ENCODE measurements at regions not wholly inside any gene's neighbourhood (a gene's known extent, or its start where the extent isn't known, plus 50 kb on each side); places are given as distances from the start of the nearest gene placed in this dataset.
"Not testable (repeated sequence)": the region's sequence is repeated elsewhere in the genome, so short reads cannot be mapped to it uniquely, and the experiment has no call there.

GRCh38 chr16:82280867-82281266 is 110.8 kb upstream of the MPHOSPH6 start (continued):
- TF ChIP-seq PAX8 (CRISPR knock-in tag; IDR thresholded peaks at IDR 0.05; ENCODE audit: borderline replicate concordance) (no peak), GATA4 (IDR thresholded peaks at IDR 0.05; ENCODE audit: borderline replicate concordance, low read depth) (no peak), ZNF281 (CRISPR knock-in tag; IDR thresholded peaks at IDR 0.05; ENCODE audit: borderline replicate concordance) (no peak), KLF16 (CRISPR knock-in tag; IDR thresholded peaks at IDR 0.05) (no peak), ZNF629 (CRISPR knock-in tag; conservative IDR thresholded peaks at IDR 0.05) (no peak), MAZ (IDR thresholded peaks at IDR 0.05; ENCODE audit: borderline replicate concordance, low read depth, low read length) (no peak), MAZ (CRISPR knock-in tag; IDR thresholded peaks at IDR 0.05; ENCODE audit: low read depth) (no peak)

- POLR2A ChIA-PET; ATAC-seq; FAIRE-seq; H3K9ac ChIP-seq (ENCODE audit: insufficient read depth, low read depth, low read length); H3K79me2 ChIP-seq (ENCODE audit: insufficient read depth, low read length); DNase-seq (ENCODE audit: low spot score); H3K4me1 ChIP-seq (ENCODE audit: insufficient read depth, low read length); H3K9me3 ChIP-seq (ENCODE audit: low read length); H3K27ac ChIP-seq (ENCODE audit: extremely low read length, insufficient read depth, low read length); in situ Hi-C loops (cut with HindIII; ENCODE audit: extremely low pct_ligation_motif_present, low pct_unique_long_range_greater_than_20kb); H2AFZ ChIP-seq (ENCODE audit: low read length); CTCF ChIA-PET (ENCODE audit: low intra/inter-chr PET ratio, low total read pairs); H3K4me3 ChIP-seq (replicated peaks in 1 of 3; ENCODE audit: insufficient read depth in 1 of 3, low read depth in 2 of 3, low read length in 3 of 3); H3K4me2 ChIP-seq (ENCODE audit: low read depth, low read length); H4K20me1 ChIP-seq (ENCODE audit: insufficient read depth, low read length); H3K36me3 ChIP-seq (replicated peaks in 1 of 2; ENCODE audit: control insufficient read depth in 1 of 2, insufficient read depth in 2 of 2, low read length in 2 of 2); H3K27me3 ChIP-seq (ENCODE audit: control insufficient read depth in 1 of 2, insufficient read depth in 2 of 2, low read length in 2 of 2); intact Hi-C loops (cut with micrococcal nuclease; ENCODE audit: unreplicated experiment); BruUV-seq (replicated peaks): not testable (repeated sequence)
- 0% methylated on average over 3 of the region's 3 CpGs for WGBS (ENCODE audit: low lambda C conversion rate)
Observed at GRCh38 chr16:82275349-82275748, 105.3 kb upstream of the MPHOSPH6 start.
